ENCODE measurements at regions not wholly inside any gene's neighbourhood (a gene's known extent, or its start where the extent isn't known, plus 50 kb on each side); places are given as distances from the start of the nearest gene placed in this dataset.

- intact Hi-C loops (cut with micrococcal nuclease) = no loop called here
- Mint-ChIP-seq H3K27ac (no peak overlapping the region), H3K4me1 (no peaks in the 10 kb centered on the region), H3K27me3 (ENCODE audit: low read depth in 3 of 3) (peaks cover 0 to 1% (median 0%) of the 10 kb centered on the region in 3 donors), H3K36me3 (no peaks in the 10 kb centered on the region), H3K4me3 (no peak overlapping the region), H3K9me3 (peaks cover 0 to 4% (median 0%) of the 10 kb centered on the region in 7 donors)
- Histone ChIP-seq H3K79me2 (ENCODE audit: insufficient read depth, low read length) (no peaks in the 10 kb centered on the region), H4K20me1 (ENCODE audit: insufficient read depth, low read length) (no peaks in the 10 kb centered on the region), H3K9me3 (replicated peaks in 1 of 2; ENCODE audit: control insufficient read depth in 1 of 2, insufficient read depth in 1 of 2, low read length in 2 of 2) (peaks cover 0 to 8% of the 10 kb centered on the region in 2 donors), H2AFZ (ENCODE audit: insufficient read depth, low read depth, low read length, poor library complexity, severe bottlenecking) (no peak overlapping the region), H3K27me3 (ENCODE audit: control insufficient read depth in 2 of 2, insufficient read depth in 2 of 2, low read length in 2 of 2) (no peaks in the 10 kb centered on the region), H3K9ac (ENCODE audit: insufficient read depth, low read length, poor library complexity, severe bottlenecking) (no peak overlapping the region), H3K27ac (ENCODE audit: low read depth in 1 of 2, low read length in 2 of 2) (no peak overlapping the region), H3K4me2 (replicated peaks; ENCODE audit: extremely low read depth, low read length, poor library complexity, severe bottlenecking) (no peak overlapping the region), H3K4me3 (replicated peaks in 1 of 3; ENCODE audit: low read depth in 2 of 3, low read length in 3 of 3) (no peak overlapping the region), H3K4me1 (ENCODE audit: control insufficient read depth in 1 of 2, insufficient read depth in 2 of 2, low read length in 2 of 2) (no peaks in the 10 kb centered on the region), H3K36me3 (replicated peaks in 1 of 2; ENCODE audit: control insufficient read depth in 1 of 2, insufficient read depth in 2 of 2, low read length in 2 of 2) (no peaks in the 10 kb centered on the region)
- 90% methylated on average over 5 of the region's 8 CpGs for WGBS (ENCODE audit: insufficient coverage)
- no peak for DNase-seq
- TF ChIP-seq CTCF (IDR thresholded peaks at IDR 0.05) = no peak
Measured at GRCh38 chr5:130277522-130277921, 373.3 kb downstream of the CHSY3 start.

- H3K4me3 ChIP-seq (replicated peaks in 1 of 3; ENCODE audit: low read depth in 2 of 3, low read length in 3 of 3) = no peak overlapping the region
- Mint-ChIP-seq H3K27me3 (ENCODE audit: low read depth in 3 of 3) (peaks cover 0 to 1% (median 0%) of the 10 kb centered on the region in 3 donors), H3K27ac (no peak overlapping the region), H3K4me3 (no peak overlapping the region), H3K9me3 (peaks cover 0 to 4% (median 0%) of the 10 kb centered on the region in 7 donors), H3K36me3 (no peaks in the 10 kb centered on the region), H3K4me1 (no peaks in the 10 kb centered on the region)
- no peak for DNase-seq
- no peaks in the 10 kb centered on the region for H3K36me3 ChIP-seq (replicated peaks in 1 of 2; ENCODE audit: control insufficient read depth in 1 of 2, insufficient read depth in 2 of 2, low read length in 2 of 2)
- no peaks in the 10 kb centered on the region for H3K79me2 ChIP-seq (ENCODE audit: insufficient read depth, low read length)
- no peak overlapping the region for H3K9ac ChIP-seq (ENCODE audit: insufficient read depth, low read length, poor library complexity, severe bottlenecking)
- intact Hi-C loops (cut with micrococcal nuclease) = no loop called here
- H2AFZ ChIP-seq (ENCODE audit: insufficient read depth, low read depth, low read length, poor library complexity, severe bottlenecking) = no peak overlapping the region
- no peaks in the 10 kb centered on the region for H3K4me1 ChIP-seq (ENCODE audit: control insufficient read depth in 1 of 2, insufficient read depth in 2 of 2, low read length in 2 of 2)
- no peaks in the 10 kb centered on the region for H4K20me1 ChIP-seq (ENCODE audit: insufficient read depth, low read length)
- WGBS (ENCODE audit: insufficient coverage) = 77% methylated on average over 5 of the region's 5 CpGs
- H3K4me2 ChIP-seq (replicated peaks; ENCODE audit: extremely low read depth, low read length, poor library complexity, severe bottlenecking) = no peak overlapping the region
- TF ChIP-seq CTCF (IDR thresholded peaks at IDR 0.05) = no peak
- H3K27ac ChIP-seq (ENCODE audit: low read depth in 1 of 2, low read length in 2 of 2) = no peak overlapping the region
- peaks cover 0 to 8% of the 10 kb centered on the region in 2 donors for H3K9me3 ChIP-seq (replicated peaks in 1 of 2; ENCODE audit: control insufficient read depth in 1 of 2, insufficient read depth in 1 of 2, low read length in 2 of 2)
- no peaks in the 10 kb centered on the region for H3K27me3 ChIP-seq (ENCODE audit: control insufficient read depth in 2 of 2, insufficient read depth in 2 of 2, low read length in 2 of 2)
Measured at GRCh38 chr5:130277002-130277401, 372.7 kb downstream of the CHSY3 start.
